Colonic mucosa (tissue), 4 donors: ENCODE measurements at regions not wholly inside any gene's neighbourhood (a gene's known extent, or its start where the extent isn't known, plus 50 kb on each side); places are given as distances from the start of the nearest gene placed in this dataset.

Source experiments
- DNase-seq: peaks from one replicate; pipeline ENCODE4 v3.0.0-alpha.2; 2020
- H3K27ac ChIP-seq: fragments of 200-600 bp; one replicate; pipeline ENCODE4 v1.8.0; 2021
- H3K27me3 ChIP-seq: fragments of 200-600 bp; one replicate; pipeline ENCODE4 v1.8.0; 2021
- H3K36me3 ChIP-seq: fragments of 200-600 bp; one replicate; pipeline ENCODE4 v1.8.0; 2021
- H3K4me1 ChIP-seq: fragments of 200-600 bp; one replicate; pipeline ENCODE4 v1.8.0; 2021; ENCODE audit warnings: mild to moderate bottlenecking
- H3K4me3 ChIP-seq: fragments of 200-600 bp; one replicate; pipeline ENCODE4 v1.8.0; 2021
- H3K9ac ChIP-seq, 2 donors: one replicate each; pipeline ENCODE4 v1.7.0; 2013; ENCODE audit warnings: control low read depth in 2 of 2, low read depth in 2 of 2, low read length in 2 of 2
- H3K9me3 ChIP-seq: fragments of 200-600 bp; one replicate; pipeline ENCODE4 v1.8.0; 2021
- intact Hi-C: fragments of 100-400 bp; cut with DNase I; formaldehyde crosslinking; loops from one replicate; pipeline ENCODE4 v1.14.1; 2022
- TF ChIP-seq, protein P1 (sequence below): fragments of 200-600 bp; IDR thresholded peaks from one replicate; pipeline ENCODE4 v1.8.0; 2022; ENCODE audit warnings: antibody characterized with exemption, mild to moderate bottlenecking
- donor health status: healthy.
- donor health status: DM: no; HTN: no; CAD: no.
- donor health status: DM: no; HTN: no; CAD: no.

- no peak overlapping the region for H3K27ac ChIP-seq
- H3K9ac ChIP-seq: no peak overlapping the region
- no peaks in the 10 kb centered on the region for H3K27me3 ChIP-seq
- TF ChIP-seq, protein P1, sequence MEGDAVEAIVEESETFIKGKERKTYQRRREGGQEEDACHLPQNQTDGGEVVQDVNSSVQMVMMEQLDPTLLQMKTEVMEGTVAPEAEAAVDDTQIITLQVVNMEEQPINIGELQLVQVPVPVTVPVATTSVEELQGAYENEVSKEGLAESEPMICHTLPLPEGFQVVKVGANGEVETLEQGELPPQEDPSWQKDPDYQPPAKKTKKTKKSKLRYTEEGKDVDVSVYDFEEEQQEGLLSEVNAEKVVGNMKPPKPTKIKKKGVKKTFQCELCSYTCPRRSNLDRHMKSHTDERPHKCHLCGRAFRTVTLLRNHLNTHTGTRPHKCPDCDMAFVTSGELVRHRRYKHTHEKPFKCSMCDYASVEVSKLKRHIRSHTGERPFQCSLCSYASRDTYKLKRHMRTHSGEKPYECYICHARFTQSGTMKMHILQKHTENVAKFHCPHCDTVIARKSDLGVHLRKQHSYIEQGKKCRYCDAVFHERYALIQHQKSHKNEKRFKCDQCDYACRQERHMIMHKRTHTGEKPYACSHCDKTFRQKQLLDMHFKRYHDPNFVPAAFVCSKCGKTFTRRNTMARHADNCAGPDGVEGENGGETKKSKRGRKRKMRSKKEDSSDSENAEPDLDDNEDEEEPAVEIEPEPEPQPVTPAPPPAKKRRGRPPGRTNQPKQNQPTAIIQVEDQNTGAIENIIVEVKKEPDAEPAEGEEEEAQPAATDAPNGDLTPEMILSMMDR: no peak
- intact Hi-C loops: no loop called here
- H3K4me1 ChIP-seq: no peaks in the 10 kb centered on the region
- no peaks in the 10 kb centered on the region for H3K36me3 ChIP-seq
- no peak overlapping the region for H3K4me3 ChIP-seq
- DNase-seq: no peak
- H3K9me3 ChIP-seq: no peaks in the 10 kb centered on the region
These were observed 83.7 kb upstream of the ZNF469 start for GRCh38 chr16:88298833-88299745.

- intact Hi-C loops: no loop called here
- no peak for DNase-seq
- Histone ChIP-seq H3K9ac (no peak overlapping the region), H3K27me3 (no peaks in the 10 kb centered on the region), H3K36me3 (no peaks in the 10 kb centered on the region), H3K4me3 (no peak overlapping the region), H3K9me3 (no peaks in the 10 kb centered on the region), H3K27ac (no peak overlapping the region), H3K4me1 (no peaks in the 10 kb centered on the region)
- TF ChIP-seq, protein P1: no peak
These were observed 82.9 kb upstream of the ZNF469 start for GRCh38 chr16:88299751-88300462.

- Histone ChIP-seq H3K36me3 (no peaks in the 10 kb centered on the region), H3K4me3 (no peak overlapping the region), H3K27me3 (no peaks in the 10 kb centered on the region), H3K9me3 (no peaks in the 10 kb centered on the region), H3K4me1 (no peaks in the 10 kb centered on the region), H3K9ac (no peak overlapping the region), H3K27ac (no peak overlapping the region)
- DNase-seq: no peak
- intact Hi-C loops: no loop called here
- TF ChIP-seq, protein P1: no peak
These were observed 82.3 kb upstream of the ZNF469 start for GRCh38 chr16:88300463-88300835.

- intact Hi-C loops: no loop called here
- no peaks in the 10 kb centered on the region for H3K27me3 ChIP-seq
- TF ChIP-seq, protein P1: no peak
- H3K4me1 ChIP-seq: no peaks in the 10 kb centered on the region
- H3K9ac ChIP-seq: no peak overlapping the region
- H3K36me3 ChIP-seq: no peaks in the 10 kb centered on the region
- no peak for DNase-seq
- H3K27ac ChIP-seq: no peak overlapping the region
- H3K4me3 ChIP-seq: no peak overlapping the region
- H3K9me3 ChIP-seq: no peaks in the 10 kb centered on the region
These were observed 81.3 kb upstream of the ZNF469 start for GRCh38 chr16:88301431-88301830.

DNA sequence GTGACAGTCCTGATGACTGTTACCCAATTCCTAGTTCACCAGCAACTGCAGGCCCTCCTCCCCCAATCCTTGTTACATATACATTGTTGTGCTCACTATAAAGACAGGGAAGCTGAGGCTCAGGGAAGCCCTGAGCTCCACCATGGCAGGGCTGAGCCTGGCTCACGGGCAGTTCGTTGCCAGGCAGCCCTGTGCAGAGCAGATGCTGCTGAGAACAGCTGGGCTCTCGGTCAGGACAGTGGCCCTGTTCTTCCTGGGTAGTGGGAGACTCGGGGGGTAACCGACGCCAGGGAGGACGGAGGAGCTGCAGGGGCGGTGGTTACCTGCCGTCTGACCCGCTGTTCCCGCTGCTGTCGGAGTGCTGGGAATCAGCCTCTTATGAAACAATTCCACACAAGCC lies 80.9 kb upstream of the ZNF469 start:
- no peak overlapping the region for H3K4me3 ChIP-seq
- TF ChIP-seq, protein P1: no peak
- H3K4me1 ChIP-seq: no peaks in the 10 kb centered on the region
- intact Hi-C loops: no loop called here
- H3K27ac ChIP-seq: no peak overlapping the region
- no peak for DNase-seq
- H3K36me3 ChIP-seq: no peaks in the 10 kb centered on the region
- H3K9me3 ChIP-seq: no peaks in the 10 kb centered on the region
- H3K9ac ChIP-seq: no peak overlapping the region
- H3K27me3 ChIP-seq: no peaks in the 10 kb centered on the region
